ENCODE measurements at regions not wholly inside any gene's neighbourhood (a gene's known extent, or its start where the extent isn't known, plus 50 kb on each side); places are given as distances from the start of the nearest gene placed in this dataset.

- DNase-seq (ENCODE audit: low read depth in 2 of 2) = no peak
Observed at GRCh38 chr9:14467675-14468374, 153.9 kb upstream of the NFIB start.

- no peak for DNase-seq (ENCODE audit: low read depth in 2 of 2)
Observed at GRCh38 chr9:14466828-14467227, 152.9 kb upstream of the NFIB start.

GRCh38 chr9:14466429-14466818, 152.5 kb upstream of the NFIB start:
- DNase-seq (ENCODE audit: low read depth in 2 of 2) = no peak

GRCh38 chr9:14462950-14463349, 149.0 kb upstream of the NFIB start:
- no peak for DNase-seq (ENCODE audit: low read depth in 2 of 2)

GRCh38 chr9:14455243-14455642, 141.3 kb upstream of the NFIB start:
- DNase-seq (ENCODE audit: low read depth in 2 of 2) = no peak

GRCh38 chr9:14453286-14453685, 139.3 kb upstream of the NFIB start:
- DNase-seq (ENCODE audit: low read depth in 2 of 2) = no peak

GRCh38 chr9:14452539-14452938, 138.6 kb upstream of the NFIB start:
- DNase-seq (ENCODE audit: low read depth in 2 of 2) = no peak

- DNase-seq (ENCODE audit: low read depth in 2 of 2) = no peak
Observed at GRCh38 chr9:14451949-14452348, 138.0 kb upstream of the NFIB start.

- DNase-seq (ENCODE audit: low read depth in 2 of 2) = no peak
Observed at GRCh38 chr9:14447103-14447502, 133.2 kb upstream of the NFIB start.

- no peak for DNase-seq (ENCODE audit: low read depth in 2 of 2)
Observed at GRCh38 chr9:14445946-14446345, 132.0 kb upstream of the NFIB start.

GRCh38 chr9:14442956-14443355, 129.0 kb upstream of the NFIB start:
- no peak for DNase-seq (ENCODE audit: low read depth in 2 of 2)

- no peak for DNase-seq (ENCODE audit: low read depth in 2 of 2)
Observed at GRCh38 chr9:14441976-14442651, 128.2 kb upstream of the NFIB start.

GRCh38 chr9:14441115-14441514, 127.2 kb upstream of the NFIB start:
- DNase-seq (ENCODE audit: low read depth in 2 of 2) = no peak

- no peak for DNase-seq (ENCODE audit: low read depth in 2 of 2)
Observed at GRCh38 chr9:14440062-14440461, 126.1 kb upstream of the NFIB start.

- no peak for DNase-seq (ENCODE audit: low read depth in 2 of 2)
Observed at GRCh38 chr9:14439555-14439954, 125.6 kb upstream of the NFIB start.

GRCh38 chr9:14438232-14439021, 124.5 kb upstream of the NFIB start:
- DNase-seq (ENCODE audit: low read depth in 2 of 2) = no peak

- DNase-seq (ENCODE audit: low read depth in 2 of 2) = no peak
Observed at GRCh38 chr9:14437354-14438231, 123.7 kb upstream of the NFIB start.

GRCh38 chr9:14435871-14436270, 121.9 kb upstream of the NFIB start:
- no peak for DNase-seq (ENCODE audit: low read depth in 2 of 2)

- no peak for DNase-seq (ENCODE audit: low read depth in 2 of 2)
Observed at GRCh38 chr9:14434971-14435718, 121.2 kb upstream of the NFIB start.

GRCh38 chr9:14434158-14434504, 120.2 kb upstream of the NFIB start:
- no peak for DNase-seq (ENCODE audit: low read depth in 2 of 2)

Measured in stimulated activated CD4-positive, alpha-beta T cell treated with anti-CD3 and anti-CD28 coated beads, Interleukin-1b, Interleukin-23, amount 100 ng/mL, for 4 hours (primary cell).